ENCODE measurements at regions not wholly inside any gene's neighbourhood (a gene's known extent, or its start where the extent isn't known, plus 50 kb on each side); places are given as distances from the start of the nearest gene placed in this dataset.

- H3K36me3 ChIP-seq (ENCODE audit: control insufficient read depth, insufficient read depth, low read length): no peaks in the 10 kb centered on the region
- no peak for TF ChIP-seq CTCF (IDR thresholded peaks at IDR 0.05; ENCODE audit: insufficient read depth, low read length, poor library complexity, severe bottlenecking)
- no peaks in the 10 kb centered on the region for H3K27me3 ChIP-seq (replicated peaks; ENCODE audit: control insufficient read depth, insufficient read depth, low read length)
- H3K4me3 ChIP-seq (replicated peaks; ENCODE audit: low read depth, low read length): no peak overlapping the region
- DNase-seq (ENCODE audit: extremely low read depth, insufficient read length): no peak
These were observed 52.8 kb upstream of the SV2C start for GRCh38 chr5:76030343-76030742.

GRCh38 chr5:76029739-76030138, 53.4 kb upstream of the SV2C start:
- Histone ChIP-seq H3K4me3 (replicated peaks; ENCODE audit: low read depth, low read length) (no peak overlapping the region), H3K27me3 (replicated peaks; ENCODE audit: control insufficient read depth, insufficient read depth, low read length) (no peaks in the 10 kb centered on the region), H3K36me3 (ENCODE audit: control insufficient read depth, insufficient read depth, low read length) (no peaks in the 10 kb centered on the region)
- DNase-seq (ENCODE audit: extremely low read depth, insufficient read length): no peak
- TF ChIP-seq CTCF (IDR thresholded peaks at IDR 0.05; ENCODE audit: insufficient read depth, low read length, poor library complexity, severe bottlenecking): no peak

GRCh38 chr5:76025790-76026189, 57.4 kb upstream of the SV2C start:
- Histone ChIP-seq H3K4me3 (replicated peaks; ENCODE audit: low read depth, low read length) (no peak overlapping the region), H3K36me3 (ENCODE audit: control insufficient read depth, insufficient read depth, low read length) (no peaks in the 10 kb centered on the region), H3K27me3 (replicated peaks; ENCODE audit: control insufficient read depth, insufficient read depth, low read length) (no peaks in the 10 kb centered on the region)
- no peak for DNase-seq (ENCODE audit: extremely low read depth, insufficient read length)
- no peak for TF ChIP-seq CTCF (IDR thresholded peaks at IDR 0.05; ENCODE audit: insufficient read depth, low read length, poor library complexity, severe bottlenecking)

GRCh38 chr5:76025069-76025468, 58.1 kb upstream of the SV2C start:
- Histone ChIP-seq H3K36me3 (ENCODE audit: control insufficient read depth, insufficient read depth, low read length) (no peaks in the 10 kb centered on the region), H3K27me3 (replicated peaks; ENCODE audit: control insufficient read depth, insufficient read depth, low read length) (no peaks in the 10 kb centered on the region), H3K4me3 (replicated peaks; ENCODE audit: low read depth, low read length) (no peak overlapping the region)
- DNase-seq (ENCODE audit: extremely low read depth, insufficient read length): no peak
- no peak for TF ChIP-seq CTCF (IDR thresholded peaks at IDR 0.05; ENCODE audit: insufficient read depth, low read length, poor library complexity, severe bottlenecking)

GRCh38 chr5:76022611-76023010, 60.6 kb upstream of the SV2C start:
- DNase-seq (ENCODE audit: extremely low read depth, insufficient read length): no peak
- no peaks in the 10 kb centered on the region for H3K27me3 ChIP-seq (replicated peaks; ENCODE audit: control insufficient read depth, insufficient read depth, low read length)
- no peak for TF ChIP-seq CTCF (IDR thresholded peaks at IDR 0.05; ENCODE audit: insufficient read depth, low read length, poor library complexity, severe bottlenecking)
- H3K4me3 ChIP-seq (replicated peaks; ENCODE audit: low read depth, low read length): no peak overlapping the region
- H3K36me3 ChIP-seq (ENCODE audit: control insufficient read depth, insufficient read depth, low read length): no peaks in the 10 kb centered on the region

GRCh38 chr5:76021936-76022584, 61.1 kb upstream of the SV2C start:
- no peaks in the 10 kb centered on the region for H3K27me3 ChIP-seq (replicated peaks; ENCODE audit: control insufficient read depth, insufficient read depth, low read length)
- H3K36me3 ChIP-seq (ENCODE audit: control insufficient read depth, insufficient read depth, low read length): no peaks in the 10 kb centered on the region
- DNase-seq (ENCODE audit: extremely low read depth, insufficient read length): no peak
- H3K4me3 ChIP-seq (replicated peaks; ENCODE audit: low read depth, low read length): no peak overlapping the region
- no peak for TF ChIP-seq CTCF (IDR thresholded peaks at IDR 0.05; ENCODE audit: insufficient read depth, low read length, poor library complexity, severe bottlenecking)

Data from GM06990 (cell line).